ENCODE measurements at regions not wholly inside any gene's neighbourhood (a gene's known extent, or its start where the extent isn't known, plus 50 kb on each side); places are given as distances from the start of the nearest gene placed in this dataset.

DNA sequence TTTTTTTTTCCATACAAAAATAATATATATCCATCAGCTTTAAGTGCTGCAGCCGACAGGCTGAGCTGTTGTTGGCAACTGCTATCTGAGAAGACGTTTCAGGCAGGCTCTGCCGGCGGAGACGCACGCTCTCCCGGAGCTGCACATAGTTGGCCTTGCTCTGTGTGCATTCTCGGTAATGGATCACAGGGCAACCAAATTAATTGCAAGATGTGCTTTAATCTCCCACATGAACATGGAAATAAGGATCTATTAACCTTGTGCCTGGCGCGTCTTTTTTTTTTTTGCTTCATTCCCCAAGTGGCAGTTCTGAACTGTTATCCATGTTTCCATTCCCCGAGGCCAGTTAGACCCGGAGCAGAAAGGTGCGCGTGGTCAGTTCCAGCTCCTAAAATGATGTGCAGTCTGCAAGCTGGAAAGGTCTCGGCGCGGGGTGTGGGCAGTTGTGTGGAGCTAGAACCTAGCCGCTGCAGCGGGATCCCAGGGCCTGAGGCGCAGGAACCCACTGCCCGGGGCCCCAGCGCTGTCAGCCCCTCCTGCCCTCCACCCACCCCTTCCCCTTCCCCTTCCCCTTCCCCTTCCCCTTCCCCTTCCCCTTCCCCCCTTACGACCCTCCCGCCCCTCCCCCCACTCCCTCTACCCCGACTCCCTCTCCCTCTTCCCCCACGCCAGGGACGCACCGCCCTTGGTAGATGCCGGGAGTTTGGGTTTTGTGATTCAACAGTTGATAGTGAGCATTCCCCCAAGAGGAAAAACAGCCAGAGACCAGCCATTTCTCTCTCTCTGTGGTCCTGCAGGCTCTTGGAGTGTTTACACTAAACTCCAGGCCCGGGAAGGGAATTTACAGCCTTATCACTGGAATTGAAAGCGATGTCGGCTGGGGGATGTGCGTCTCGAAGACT is 137.8 kb downstream of the CEP120 start:
- H3K27ac ChIP-seq (ENCODE audit: low read depth in 1 of 2, low read length in 1 of 2), result peak overlapping the region in 1 of 2 donors; percentile 1
- ATAC-seq (ENCODE audit: insufficient read depth, low FRiP score), result no peak

DNA sequence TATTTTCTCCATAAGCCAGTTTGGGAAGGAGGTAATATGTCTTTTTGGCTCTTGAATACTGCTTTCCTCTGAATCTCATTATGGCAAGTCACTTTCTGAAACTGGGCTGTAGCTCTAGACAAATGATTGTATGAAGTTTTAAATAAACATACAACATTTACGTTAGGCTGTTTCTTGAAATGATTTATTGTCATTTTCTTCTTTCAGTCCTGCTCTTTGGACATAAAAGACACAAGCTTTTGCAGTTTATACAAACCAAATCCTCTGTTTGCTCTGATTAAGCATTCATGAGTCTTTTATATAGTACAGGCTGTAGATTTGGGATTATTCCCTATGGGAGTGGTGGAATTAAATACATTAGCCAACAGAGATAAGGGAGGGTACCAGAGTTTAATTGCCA is 139.7 kb downstream of the CEP120 start:
- H3K27ac ChIP-seq (ENCODE audit: low read depth in 1 of 2, low read length in 1 of 2), result no peak overlapping the region
- no peaks in the 10 kb centered on the region for H3K9me3 ChIP-seq (ENCODE audit: control insufficient read depth in 4 of 4, insufficient read depth in 3 of 4, low read length in 3 of 4)
- DNase-seq, result peak in 2 of 3 donors; percentile 55
- H3K9ac ChIP-seq (ENCODE audit: insufficient read depth in 1 of 2, low read length in 2 of 2), result no peak overlapping the region
- no peak overlapping the region for H3K4me3 ChIP-seq
- H3K36me3 ChIP-seq (ENCODE audit: control insufficient read depth in 4 of 4, insufficient read depth in 4 of 4, low read length in 4 of 4), result no peaks in the 10 kb centered on the region
- 42 to 79% methylated on average over 1 of the region's 1 CpG for WGBS, 2 donors
- H3K27me3 ChIP-seq (ENCODE audit: control insufficient read depth in 3 of 3, insufficient read depth in 3 of 3, low read length in 2 of 3), result no peaks in the 10 kb centered on the region
- H3K4me1 ChIP-seq (ENCODE audit: control insufficient read depth in 5 of 5, insufficient read depth in 5 of 5, low read length in 5 of 5), result peaks cover 0 to 35% (median 8%) of the 10 kb centered on the region in 5 donors
- TF ChIP-seq, protein P1, sequence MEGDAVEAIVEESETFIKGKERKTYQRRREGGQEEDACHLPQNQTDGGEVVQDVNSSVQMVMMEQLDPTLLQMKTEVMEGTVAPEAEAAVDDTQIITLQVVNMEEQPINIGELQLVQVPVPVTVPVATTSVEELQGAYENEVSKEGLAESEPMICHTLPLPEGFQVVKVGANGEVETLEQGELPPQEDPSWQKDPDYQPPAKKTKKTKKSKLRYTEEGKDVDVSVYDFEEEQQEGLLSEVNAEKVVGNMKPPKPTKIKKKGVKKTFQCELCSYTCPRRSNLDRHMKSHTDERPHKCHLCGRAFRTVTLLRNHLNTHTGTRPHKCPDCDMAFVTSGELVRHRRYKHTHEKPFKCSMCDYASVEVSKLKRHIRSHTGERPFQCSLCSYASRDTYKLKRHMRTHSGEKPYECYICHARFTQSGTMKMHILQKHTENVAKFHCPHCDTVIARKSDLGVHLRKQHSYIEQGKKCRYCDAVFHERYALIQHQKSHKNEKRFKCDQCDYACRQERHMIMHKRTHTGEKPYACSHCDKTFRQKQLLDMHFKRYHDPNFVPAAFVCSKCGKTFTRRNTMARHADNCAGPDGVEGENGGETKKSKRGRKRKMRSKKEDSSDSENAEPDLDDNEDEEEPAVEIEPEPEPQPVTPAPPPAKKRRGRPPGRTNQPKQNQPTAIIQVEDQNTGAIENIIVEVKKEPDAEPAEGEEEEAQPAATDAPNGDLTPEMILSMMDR (IDR thresholded peaks at IDR 0.05; ENCODE audit: control extremely low read depth, extremely low read depth), result no peak
- no peak for ATAC-seq (ENCODE audit: insufficient read depth, low FRiP score)

More for the DNA sequence above, 137.8 kb downstream of the CEP120 start:
- peak; percentile 71 to 88 (median 87) for DNase-seq
- Histone ChIP-seq H3K4me3 (no peak overlapping the region), H3K9me3 (ENCODE audit: control insufficient read depth in 4 of 4, insufficient read depth in 3 of 4, low read length in 3 of 4) (no peaks in the 10 kb centered on the region), H3K27me3 (ENCODE audit: control insufficient read depth in 3 of 3, insufficient read depth in 3 of 3, low read length in 2 of 3) (no peaks in the 10 kb centered on the region), H3K9ac (ENCODE audit: insufficient read depth in 1 of 2, low read length in 2 of 2) (peak overlapping the region; percentile 39 to 78), H3K36me3 (ENCODE audit: control insufficient read depth in 4 of 4, insufficient read depth in 4 of 4, low read length in 4 of 4) (no peaks in the 10 kb centered on the region), H3K4me1 (ENCODE audit: control insufficient read depth in 5 of 5, insufficient read depth in 5 of 5, low read length in 5 of 5) (peaks cover 0 to 35% (median 4%) of the 10 kb centered on the region in 5 donors)
- WGBS, 2 donors, result 6 to 7% methylated on average over 28 to 30 of the region's 34 CpGs
- TF ChIP-seq, protein P1 (IDR thresholded peaks at IDR 0.05; ENCODE audit: control extremely low read depth, extremely low read depth), result no peak

DNA sequence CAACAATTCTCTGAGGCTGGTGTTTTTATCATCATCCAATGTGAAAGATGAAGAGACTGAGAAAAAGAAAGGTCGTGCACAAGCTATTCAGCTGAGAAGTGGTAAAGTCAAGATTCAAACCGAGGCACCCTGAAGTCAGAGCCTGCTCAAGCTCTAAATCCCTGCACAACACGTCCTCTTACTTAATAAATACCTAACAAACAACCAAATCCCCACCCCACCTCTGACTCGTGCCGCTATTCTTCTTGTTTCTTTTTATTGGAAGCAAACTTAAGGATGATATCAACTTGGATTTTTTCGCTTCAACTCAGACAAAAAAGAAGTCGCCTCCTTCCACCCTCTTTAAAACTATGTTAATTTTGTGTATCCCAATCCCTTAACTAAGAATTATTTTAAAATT is 140.2 kb downstream of the CEP120 start:
- ATAC-seq (ENCODE audit: insufficient read depth, low FRiP score) (no peak), DNase-seq (no peak)
- H3K9me3 ChIP-seq (ENCODE audit: control insufficient read depth in 4 of 4, insufficient read depth in 3 of 4, low read length in 3 of 4), result peaks cover 0 to 2% (median 0%) of the 10 kb centered on the region in 4 donors
- H3K4me3 ChIP-seq, result no peak overlapping the region
- 63 to 69% methylated on average over 7 of the region's 7 CpGs for WGBS, 2 donors
- no peak overlapping the region for H3K9ac ChIP-seq (ENCODE audit: insufficient read depth in 1 of 2, low read length in 2 of 2)
- no peaks in the 10 kb centered on the region for H3K27me3 ChIP-seq (ENCODE audit: control insufficient read depth in 3 of 3, insufficient read depth in 3 of 3, low read length in 2 of 3)
- no peak overlapping the region for H3K27ac ChIP-seq (ENCODE audit: low read depth in 1 of 2, low read length in 1 of 2)
- H3K36me3 ChIP-seq (ENCODE audit: control insufficient read depth in 4 of 4, insufficient read depth in 4 of 4, low read length in 4 of 4), result no peaks in the 10 kb centered on the region
- TF ChIP-seq, protein P1 (IDR thresholded peaks at IDR 0.05; ENCODE audit: control extremely low read depth, extremely low read depth), result no peak
- peaks cover 2 to 35% (median 8%) of the 10 kb centered on the region in 5 donors for H3K4me1 ChIP-seq (ENCODE audit: control insufficient read depth in 5 of 5, insufficient read depth in 5 of 5, low read length in 5 of 5)
